NCI-H1092 (cell line): ENCODE measurements at regions not wholly inside any gene's neighbourhood (a gene's known extent, or its start where the extent isn't known, plus 50 kb on each side); places are given as distances from the start of the nearest gene placed in this dataset.

Experiments used
- DNase-seq: peaks from one replicate; lab custom pipeline; 2025; lab: John Stamatoyannopoulos, UW

- no peak for DNase-seq
These were observed 109.5 kb upstream of the TMC3 start for GRCh38 chr15:81483496-81483895.

- DNase-seq: no peak
These were observed 107.3 kb upstream of the TMC3 start for GRCh38 chr15:81481346-81481745.

DNA sequence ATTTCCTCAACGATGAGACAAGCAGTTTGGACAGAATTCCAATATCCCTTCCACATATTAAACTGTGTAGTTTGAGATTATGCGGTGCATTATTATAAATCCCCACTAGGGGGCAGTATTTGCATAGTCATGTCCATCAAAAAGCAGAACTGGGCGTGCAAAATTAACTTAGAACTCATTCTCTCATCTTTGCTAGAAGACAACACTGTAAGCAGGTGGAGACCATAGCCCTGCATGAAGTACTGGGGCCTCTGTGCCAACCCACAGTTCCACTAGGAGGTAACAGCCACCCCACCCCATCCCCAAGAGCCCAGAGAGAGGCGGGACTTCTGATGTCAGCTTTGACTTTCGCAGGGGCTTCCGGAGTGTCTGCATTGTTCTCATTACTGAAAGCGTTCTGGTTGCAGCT lies 106.6 kb upstream of the TMC3 start:
- DNase-seq: peak; percentile 44

DNA sequence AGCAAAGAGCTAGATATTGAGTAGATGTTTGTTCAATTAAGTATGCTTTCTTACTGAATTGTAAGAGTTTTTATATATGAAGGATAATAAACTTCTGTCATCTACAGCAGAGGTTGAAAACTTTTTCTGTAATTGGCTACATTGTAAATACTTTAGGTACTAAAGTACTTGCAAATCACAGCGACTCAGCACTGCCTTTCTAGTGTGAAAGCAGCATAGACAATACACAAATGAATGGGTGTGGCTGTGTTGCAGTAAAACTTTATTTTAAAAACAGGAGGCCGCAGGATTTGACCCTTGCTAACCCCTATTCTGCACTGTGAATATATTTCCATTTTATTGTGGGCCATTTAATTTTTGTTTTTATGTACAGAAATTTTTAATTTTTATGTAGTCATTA lies 104.3 kb upstream of the TMC3 start:
- no peak for DNase-seq

DNA sequence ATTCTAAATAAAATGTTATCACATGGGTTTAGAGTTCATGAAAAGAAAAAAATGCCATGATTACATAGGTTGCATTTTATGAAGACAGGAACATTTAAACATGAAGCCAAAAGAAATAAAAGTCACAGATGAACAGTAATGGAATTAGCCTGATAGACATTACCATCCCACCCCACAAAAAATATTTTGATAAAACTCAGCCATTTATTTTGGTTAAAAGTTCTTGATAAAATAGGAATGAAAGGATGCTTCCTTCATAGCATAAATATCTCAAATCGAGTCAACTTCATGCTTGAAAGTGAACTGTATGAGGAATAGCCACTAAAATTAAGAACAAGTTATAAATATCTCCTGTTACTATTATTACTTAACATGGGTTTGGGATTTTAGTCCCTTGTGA lies 101.9 kb upstream of the TMC3 start:
- no peak for DNase-seq

- no peak for DNase-seq
These were observed 101.5 kb upstream of the TMC3 start for GRCh38 chr15:81475471-81475870.

DNA sequence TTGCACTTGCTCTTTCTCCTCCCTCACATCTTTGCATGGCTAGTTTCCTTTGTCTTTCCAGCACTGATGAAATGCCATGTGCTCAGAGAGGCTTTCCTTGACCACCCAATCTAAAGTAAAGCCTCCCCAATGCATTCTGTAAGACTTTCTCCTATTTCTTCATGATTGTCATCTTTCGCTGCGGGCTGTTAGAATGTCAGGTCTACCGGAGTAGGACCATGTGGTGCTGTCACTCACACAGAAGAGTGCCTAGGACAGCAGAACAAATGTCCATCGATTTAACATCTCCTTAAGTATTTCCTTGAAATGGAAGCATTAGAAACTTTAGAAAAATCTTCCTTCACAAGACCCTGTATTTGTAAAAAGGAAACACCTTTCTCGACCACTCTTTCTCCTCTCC lies 99.9 kb upstream of the TMC3 start:
- DNase-seq: no peak

DNA sequence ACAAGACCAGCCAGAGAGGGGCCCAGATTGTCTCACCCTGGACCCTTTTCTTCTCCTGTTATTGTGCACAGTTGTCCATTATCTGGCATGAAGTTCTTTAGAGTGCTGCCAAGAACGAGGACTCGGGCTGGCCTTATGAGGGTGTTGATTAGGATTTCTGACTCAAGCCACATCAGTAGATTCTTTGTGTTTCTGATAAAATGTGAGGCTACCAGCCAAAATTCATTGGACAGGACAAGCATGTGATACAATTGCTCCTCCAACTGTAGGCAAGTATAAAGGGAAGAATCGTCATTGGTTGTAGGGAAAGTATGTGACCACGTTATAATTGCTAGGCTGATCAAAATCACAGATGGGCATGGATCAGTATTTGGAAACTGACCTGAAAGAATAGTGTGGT lies 99.2 kb upstream of the TMC3 start:
- DNase-seq: no peak

DNA sequence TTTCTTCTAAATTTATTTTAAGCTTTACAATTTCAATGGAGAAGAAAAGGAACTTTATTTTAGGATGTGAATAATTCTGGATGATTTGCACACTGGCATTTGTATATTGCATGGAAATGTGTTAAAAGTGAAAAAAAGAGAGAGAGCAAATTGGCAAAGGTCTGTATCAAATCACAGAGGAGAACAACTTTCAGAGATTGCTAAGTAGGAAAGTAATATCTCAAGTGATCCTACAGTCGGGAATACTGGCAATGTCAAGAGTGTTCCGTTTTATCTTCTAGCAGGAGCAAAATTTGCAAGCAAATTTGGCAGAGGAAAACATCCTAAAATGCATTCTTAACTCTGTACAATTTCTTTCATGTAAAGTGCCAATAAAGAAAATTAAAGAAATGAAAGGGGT lies 97.1 kb upstream of the TMC3 start:
- DNase-seq: no peak

DNA sequence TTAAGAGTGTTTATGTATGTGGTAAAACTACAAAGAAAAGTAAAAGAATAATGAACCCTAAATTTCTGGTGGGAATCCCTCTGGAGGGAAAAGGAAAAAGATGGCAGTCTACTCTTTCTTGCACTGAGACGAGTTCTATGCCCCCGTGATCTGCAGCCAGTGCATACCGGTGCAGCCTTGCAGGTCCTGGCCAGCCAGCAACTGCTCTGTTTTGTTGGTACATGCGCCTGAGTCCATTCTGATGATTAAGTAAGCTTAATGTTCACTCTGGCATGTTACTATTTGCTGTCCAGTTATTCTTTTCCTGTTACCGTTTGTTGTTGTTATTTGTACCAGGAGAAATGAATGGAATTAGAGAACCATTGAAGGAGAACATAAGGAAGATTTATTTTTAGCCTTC lies 95.1 kb upstream of the TMC3 start:
- no peak for DNase-seq

GRCh38 chr15:81466741-81467140 lies 92.7 kb upstream of the TMC3 start:
- DNase-seq: no peak

DNA sequence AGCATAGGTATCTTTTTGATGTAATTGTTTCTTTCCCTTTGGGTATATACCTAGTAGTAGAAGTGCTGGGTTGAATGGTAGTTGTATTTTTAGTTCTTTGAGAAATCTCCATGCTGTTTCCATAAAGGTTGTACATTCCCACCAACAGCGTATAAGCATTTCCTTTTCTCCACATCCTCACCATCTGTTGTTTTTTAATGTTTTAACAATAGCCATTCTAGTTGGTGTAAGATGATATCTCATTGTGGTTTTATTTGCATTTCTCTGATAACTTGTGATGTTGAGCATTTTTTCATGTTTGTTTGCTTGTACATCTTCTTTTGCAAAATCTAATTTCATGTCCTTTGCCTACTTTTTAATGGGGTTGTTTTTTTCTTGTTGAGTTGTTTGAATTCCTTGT lies 80.0 kb upstream of the TMC3 start:
- DNase-seq: no peak

DNA sequence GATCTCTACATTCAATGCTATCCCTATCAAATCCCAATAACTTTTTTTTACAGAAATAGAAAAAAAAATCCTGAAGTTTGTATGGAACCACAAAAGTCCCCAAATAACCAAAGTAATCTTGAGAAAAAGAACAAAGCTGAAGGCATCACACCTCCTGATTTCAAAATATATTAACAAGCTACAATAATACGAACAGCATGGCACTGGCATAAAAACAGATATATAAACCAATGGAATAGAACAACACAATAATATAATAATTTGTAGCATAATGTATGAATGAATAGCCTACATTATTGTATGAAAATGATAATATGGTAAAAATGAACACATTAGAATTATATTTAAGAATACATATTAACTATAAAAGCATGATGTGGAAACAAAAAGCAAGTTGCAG lies 76.7 kb upstream of the TMC3 start:
- DNase-seq: no peak

DNA sequence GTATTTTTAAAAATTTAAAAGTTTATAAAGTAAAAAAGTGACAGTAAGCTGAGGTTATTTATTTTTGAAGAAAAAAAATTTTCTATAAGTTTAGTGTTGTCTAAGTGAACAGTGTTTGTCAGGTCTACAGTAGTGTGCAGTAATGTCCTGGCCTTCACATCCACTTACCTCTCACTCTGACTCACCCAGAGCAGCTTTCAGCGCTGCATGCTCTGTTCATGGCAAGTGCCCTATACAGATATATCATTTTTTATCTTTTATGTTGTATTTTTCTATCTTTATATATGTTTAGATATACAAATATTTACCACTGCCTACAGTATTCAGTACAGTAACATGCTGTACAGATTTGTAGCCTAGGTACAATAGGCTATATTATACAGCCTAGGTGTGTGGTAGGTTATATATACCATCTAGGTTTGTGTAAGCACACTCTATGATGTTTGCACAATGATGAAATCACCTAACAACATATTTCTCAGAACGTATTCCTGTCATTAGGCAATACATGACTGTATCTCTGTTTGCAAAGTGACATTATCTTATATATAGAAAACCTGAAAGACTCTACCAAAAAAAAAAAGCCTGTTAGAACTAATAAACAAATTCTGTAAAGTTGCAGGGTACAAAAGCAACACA lies 75.9 kb upstream of the TMC3 start:
- no peak for DNase-seq

DNA sequence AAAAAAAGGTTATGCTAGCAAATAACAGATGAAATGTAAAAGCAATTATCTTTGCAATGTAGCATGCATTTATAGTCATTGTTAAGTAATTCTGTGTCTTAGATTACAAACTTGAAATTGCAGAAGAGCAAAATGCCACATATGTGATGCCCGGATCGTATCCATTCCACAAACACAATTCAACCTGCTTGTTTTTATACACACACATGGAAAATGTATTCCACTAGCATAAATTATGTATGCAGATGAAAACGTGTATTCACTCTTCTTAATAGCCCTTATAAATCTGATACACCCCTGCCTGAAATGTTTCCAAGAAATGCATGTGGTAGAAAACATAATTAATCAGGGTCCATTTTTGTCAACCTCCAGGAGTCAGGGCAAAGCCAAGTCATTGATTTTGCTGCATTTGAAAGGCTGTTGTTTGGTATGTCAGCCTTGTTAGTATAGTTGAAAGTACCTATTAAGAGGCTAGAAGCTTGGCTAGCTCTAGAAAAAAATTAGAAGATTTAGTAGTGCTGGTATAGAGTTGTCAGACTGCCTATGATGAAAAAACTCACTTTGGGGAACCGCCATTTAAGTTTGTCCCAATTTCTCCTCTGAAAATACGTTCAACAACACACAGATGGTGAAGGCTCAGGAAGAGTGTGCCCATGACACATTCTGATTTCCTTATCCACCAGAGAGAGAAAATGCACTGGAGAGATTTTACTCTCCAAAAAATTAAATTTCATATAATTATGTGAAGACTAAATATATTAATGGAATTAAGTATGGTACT lies 69.2 kb upstream of the TMC3 start:
- DNase-seq: no peak

DNA sequence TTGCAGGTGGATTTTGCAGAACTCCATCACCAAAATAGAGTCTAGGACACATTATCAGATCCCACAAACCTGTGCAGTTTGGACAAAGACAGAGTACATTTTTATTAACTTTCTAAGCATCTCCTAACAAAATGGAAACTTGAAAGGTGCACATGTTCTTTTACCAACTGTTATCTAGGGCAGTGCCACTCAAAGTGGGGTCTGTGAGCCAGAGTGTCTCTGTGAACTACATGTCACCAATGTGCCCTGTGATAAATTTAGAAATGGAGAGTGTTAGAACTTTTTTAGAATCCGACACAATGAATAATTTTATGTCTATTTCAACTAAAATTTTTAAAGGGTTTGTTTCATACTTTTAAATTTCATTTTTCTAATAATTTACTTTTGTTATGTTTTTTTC lies 68.4 kb upstream of the TMC3 start:
- DNase-seq: no peak

DNA sequence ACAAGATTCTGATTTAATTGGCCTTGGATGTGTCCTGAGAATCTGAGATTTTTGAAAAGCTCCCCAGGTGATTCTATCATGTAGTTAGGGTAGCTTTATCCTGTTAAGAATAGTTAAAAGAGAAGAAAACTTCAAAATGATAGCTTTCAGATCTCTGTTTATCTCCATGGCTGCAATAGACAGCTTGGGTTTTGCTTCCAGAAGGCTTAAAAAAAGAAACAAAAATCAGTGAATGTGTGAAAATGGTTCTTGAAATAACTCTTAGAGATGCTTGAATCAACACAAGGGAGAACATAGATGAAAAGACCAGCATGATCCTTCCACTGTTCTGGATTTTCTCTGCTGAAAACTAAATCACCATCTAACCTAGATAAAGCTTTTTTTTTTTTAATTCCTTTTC lies 60.8 kb upstream of the TMC3 start:
- no peak for DNase-seq

- no peak for DNase-seq
These were observed 59.4 kb upstream of the TMC3 start for GRCh38 chr15:81433462-81433861.

- DNase-seq: no peak
These were observed 58.2 kb upstream of the TMC3 start for GRCh38 chr15:81432179-81432578.

- DNase-seq: no peak
These were observed 53.2 kb upstream of the TMC3 start for GRCh38 chr15:81427176-81427575.

DNA sequence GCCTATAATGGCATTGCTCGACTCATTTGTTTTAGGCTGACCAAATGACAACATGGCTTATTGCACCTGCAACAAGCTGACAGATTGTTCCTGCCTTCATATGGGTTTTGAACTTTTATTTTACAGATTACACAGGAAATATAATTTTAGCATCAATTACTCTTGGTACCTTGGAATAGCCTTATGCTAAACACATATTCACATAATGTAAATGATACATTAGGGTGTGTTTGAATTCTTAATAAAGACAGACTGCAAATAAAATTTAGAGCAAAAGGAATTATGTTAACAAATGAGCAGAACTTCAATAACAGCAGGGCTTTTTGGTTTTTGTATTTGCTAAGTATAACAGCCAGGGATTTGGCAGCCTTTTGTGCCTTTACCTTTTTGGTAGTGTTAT lies 51.9 kb upstream of the TMC3 start:
- DNase-seq: no peak
